NCI-H2196 treated with DMSO at 0.1 percent for 48 hours (cell line): ENCODE measurements at regions not wholly inside any gene's neighbourhood (a gene's known extent, or its start where the extent isn't known, plus 50 kb on each side); places are given as distances from the start of the nearest gene placed in this dataset.
"Not testable (repeated sequence)": the region's sequence is repeated elsewhere in the genome, so short reads cannot be mapped to it uniquely, and the experiment has no call there.

ENCODE experiments used
- DNase-seq: peaks from one replicate; lab custom pipeline; 2025; ENCODE audit not compliant: unreplicated experiment; lab: John Stamatoyannopoulos, UW

DNA sequence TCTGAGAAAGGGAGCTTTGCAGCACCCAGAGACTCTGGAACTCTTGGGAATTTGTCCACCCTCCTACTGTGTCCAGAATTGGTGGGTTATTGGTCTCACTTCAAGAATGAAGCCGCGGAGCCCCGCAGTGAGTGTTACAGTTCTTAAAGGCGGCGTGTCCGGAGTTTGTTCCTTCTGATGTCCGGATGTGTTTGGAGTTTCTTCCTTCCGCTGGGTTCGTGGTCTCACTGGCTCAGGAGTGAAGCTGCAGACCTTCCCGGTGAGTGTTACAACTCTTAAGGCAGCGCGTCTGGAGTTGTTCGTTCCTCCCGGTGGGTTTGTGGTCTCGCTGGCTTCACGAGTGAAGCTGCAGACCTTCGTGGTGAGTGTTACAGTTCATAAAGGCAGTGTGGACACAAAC lies 824.7 kb downstream of the LRRTM4 start:
- not testable (repeated sequence) for DNase-seq

DNA sequence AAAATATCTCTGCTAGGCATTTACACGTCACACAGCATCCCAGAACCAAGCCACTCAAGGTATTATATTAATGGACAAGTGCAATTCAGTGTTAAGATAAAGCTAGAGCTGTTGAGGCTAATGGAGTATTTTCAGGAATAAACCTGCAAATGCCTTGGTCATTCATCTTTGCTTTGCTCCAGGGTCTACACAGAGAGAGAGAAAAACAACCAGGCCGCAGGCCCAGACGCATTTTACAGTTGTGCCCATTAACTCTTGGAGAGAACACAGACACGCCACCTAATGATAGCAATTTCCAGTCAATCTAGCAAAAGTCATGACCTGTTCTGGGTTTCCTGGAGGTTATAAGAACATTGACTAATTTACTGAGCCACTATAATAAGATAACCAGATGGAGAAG lies 829.3 kb downstream of the LRRTM4 start:
- no peak for DNase-seq

DNA sequence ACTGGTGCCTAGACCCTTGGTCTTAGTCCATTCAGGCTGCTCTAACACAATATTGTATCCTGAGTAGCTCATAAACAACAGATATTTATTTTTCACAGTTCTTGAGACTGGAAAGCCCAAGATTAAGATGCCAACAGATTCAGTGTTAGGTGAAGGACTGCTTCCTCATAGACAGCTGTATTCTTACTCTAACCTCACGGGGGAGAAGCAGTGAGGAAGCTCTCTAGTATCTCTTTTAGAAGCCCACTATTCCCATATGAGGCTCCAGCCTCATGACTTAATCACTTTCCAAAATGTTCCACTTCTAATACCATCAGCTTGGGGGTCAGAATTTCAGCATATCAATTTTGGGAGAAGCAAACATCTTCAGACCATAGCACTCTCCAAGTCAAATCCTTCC lies 833.4 kb downstream of the LRRTM4 start:
- DNase-seq = no peak

DNA sequence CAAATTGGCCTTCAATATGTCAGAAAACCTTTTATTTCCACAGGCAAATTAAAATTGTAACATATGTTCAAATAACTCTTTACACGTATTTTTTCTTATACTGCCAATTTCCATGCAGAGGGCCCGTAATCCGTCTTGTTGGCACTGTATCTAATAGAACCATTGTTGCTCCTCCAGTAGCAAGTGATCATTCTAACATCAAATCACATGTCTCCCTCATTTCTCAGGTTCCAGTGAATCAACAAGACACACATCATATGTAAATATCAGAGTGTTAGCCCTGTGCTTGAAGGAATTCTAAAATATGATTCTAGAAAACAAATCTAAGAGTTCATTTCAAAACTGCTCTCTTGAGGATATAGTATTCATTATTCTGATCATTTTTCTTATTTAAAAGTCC lies 834.3 kb downstream of the LRRTM4 start:
- no peak for DNase-seq

DNA sequence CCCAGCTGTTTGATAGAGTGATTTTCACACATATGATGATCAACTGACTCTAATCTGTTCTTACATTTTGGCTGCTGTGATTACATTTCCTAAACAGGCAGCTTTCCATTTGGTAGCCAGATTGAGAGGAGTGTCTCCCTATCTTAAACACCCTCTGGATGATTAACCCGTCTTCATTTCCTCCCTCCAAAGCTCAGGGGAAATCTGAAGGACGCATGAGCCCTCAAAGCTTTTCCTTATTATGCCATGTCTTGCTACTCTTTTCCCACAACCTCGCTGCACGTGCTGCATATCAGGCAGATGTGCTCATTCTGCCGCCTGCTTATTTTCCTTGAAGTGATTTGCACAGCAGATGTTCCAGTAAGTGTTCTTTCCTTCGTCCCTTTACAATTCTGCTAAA lies 837.4 kb downstream of the LRRTM4 start:
- DNase-seq = no peak

DNA sequence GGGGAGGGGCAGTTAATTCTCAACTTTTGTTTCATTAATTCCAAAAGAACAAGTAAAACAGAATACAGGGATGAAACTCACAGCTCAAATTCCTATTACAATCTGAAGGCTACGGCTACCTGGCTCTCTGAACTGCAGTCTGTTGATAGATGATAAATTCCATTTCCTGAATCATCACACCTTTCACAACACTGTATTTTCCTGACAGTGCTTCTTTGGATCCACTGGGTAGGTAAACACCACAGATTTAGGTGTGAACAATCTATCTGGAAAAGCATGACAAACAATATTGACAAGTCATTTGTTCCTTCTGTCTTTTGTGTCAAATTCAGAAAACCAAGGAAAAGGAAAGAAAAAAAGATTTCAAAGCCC lies 843.2 kb downstream of the LRRTM4 start:
- no peak for DNase-seq

DNA sequence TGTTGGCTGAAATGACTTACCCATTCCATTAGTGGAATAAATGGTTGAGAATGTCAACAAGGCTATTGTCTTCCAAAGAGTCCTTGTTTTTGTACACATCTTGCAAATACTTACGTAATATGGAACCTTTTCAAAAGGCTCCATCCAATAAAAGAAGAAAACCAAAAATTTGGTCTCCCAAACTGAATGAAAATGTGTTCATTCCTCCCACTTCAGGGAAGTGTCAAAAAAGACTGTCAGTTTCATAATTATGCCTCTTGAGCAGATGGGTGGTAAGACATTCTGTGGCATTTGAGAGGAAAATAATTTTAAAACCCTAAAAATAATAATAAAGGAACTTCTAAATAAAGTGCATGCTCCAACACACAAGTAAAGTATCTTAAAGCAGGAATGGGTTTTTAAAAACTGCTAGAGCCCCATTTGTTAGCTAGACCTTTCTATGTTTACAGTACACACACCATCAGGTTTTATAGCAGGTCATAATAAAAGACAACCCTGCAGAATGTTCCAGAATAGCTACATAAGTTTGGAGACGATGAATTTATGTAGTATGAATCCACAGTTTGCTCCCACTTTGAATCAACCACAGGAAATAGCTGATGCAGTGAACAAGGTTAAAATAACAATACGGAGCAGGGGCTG lies 843.7 kb downstream of the LRRTM4 start:
- no peak for DNase-seq

DNA sequence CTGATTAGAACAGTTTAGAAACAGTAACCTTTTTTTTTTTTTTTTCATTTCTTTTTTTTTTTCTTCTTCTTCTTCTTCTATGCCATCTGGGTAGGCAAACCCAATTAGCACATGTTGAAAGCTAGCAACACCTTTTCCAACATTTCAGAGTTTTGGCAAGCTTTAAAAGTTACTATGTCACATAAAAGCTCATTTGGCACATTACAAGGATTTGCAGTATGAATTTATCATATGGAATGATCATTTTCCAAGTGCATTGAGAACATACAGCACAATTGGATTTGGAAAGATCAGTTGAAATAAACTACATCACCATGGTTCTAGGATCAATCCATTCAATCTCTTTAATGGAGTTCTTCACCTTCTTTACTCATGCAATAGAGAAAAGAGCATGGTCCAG lies 847.0 kb downstream of the LRRTM4 start:
- no peak for DNase-seq

DNA sequence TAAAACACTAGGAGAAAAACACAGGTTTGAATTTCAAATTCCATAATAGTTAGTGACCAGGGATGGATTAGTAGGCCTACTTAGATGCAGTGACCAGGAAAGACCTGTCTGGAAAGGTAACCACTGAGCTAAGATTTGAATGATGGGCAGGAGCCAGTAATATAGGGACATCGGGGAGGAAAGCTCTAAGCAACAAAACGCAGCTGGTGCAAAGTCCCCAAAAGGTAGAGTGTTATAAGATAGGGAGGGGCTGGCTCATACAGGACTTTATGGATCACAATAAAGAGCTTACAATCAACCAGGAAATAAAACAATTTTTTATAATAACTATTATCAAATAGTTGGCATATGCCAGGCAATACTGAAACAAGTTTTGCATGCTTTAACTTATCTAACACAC lies 849.4 kb downstream of the LRRTM4 start:
- DNase-seq = no peak

DNA sequence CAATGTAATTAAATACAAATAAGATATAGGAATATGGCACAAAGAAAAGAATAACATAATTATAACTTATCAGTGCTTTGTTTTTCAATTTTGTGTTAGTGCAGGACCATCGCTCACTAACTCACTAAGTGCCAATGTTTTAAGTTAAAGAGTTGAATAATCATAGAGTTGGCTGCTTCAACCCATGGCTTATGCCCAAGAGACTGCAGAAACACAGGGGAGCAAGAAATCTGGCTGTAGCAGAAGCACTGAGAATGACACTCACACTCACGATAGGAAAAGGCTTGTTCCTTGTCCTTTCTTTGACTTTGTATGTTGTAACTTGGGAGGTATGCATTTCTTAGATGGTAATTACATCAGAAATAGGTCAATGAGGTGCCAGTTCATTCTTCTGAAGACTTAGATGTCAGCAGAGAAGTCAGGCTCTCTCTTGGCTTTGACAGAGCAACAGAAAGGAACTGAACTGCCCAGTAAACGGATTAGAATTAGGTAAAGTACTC lies 852.2 kb downstream of the LRRTM4 start:
- DNase-seq = no peak

DNA sequence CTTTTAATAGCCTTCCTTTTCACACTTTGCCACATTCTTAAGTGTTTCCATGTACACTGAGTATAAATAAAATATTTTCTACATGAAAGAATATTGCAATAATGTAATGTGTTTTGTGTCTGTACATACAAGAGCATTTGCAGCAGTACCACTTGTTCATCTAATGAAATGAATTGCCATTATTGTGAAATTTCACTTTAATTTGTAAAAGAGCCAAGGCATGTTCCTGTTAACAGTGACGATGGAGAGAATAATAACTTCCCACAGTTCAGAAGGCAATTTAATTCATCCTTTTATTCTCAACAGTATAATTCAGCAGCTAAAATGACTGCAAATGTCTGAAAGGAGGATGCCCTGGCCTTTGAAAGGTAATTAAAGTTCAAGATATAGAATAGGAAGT lies 853.9 kb downstream of the LRRTM4 start:
- no peak for DNase-seq

DNA sequence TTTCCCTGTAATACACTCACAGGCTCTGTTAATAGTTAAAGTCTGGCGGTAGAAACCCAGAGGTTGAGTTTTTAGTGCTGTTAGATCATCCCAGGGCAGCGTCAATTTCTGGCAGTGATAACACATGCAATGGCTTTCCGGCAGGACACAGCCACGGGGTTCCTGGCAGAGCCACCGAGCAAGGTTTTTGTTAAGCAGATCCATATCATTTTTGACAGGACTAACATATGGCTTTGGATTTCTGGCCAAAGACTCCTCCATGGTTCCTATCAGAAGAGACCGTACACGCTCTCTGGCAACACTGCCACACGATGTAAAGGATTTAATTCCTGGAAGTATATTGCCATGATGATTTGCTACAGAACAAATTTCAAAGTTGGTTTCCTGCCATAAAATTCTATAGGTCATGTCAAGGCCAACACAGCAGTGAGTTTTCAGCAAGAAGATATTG lies 854.3 kb downstream of the LRRTM4 start:
- no peak for DNase-seq

DNA sequence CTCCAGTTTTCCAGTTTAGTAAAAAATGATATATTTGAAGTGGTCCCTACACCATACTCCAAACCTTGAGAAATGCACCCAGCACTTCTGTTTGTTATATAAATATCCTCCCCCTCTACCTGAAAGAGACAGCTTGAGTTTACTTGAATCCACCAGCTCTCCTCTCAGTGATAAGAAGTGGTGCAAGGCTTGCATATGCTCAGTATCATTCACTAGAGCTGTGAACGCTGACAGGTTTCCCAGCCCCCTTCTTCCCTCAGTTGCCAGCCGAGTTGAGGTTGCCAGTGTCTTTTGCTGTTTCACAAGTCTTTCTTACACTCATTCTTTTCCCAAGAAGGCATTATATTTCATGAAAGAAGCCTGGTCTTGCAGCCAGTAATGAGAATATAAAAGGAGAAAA lies 880.0 kb downstream of the LRRTM4 start:
- DNase-seq = no peak

DNA sequence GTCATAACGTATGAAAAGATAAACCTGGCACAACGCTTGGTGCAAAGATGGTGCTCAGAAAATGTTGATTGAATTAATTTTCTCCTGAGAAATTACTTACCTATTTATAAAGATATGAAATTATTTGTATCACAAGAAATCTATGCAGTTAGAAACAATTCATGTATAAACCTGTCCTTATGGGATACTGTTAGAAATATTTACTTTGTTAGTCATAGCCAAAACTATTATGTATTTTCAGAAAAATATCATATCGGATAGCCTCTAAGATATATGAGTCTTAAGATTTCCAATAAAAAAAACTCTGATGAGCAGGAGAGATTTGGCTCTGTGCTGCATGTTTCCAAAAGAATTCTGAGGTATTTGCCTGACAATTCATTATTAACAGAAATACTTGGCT lies 880.7 kb downstream of the LRRTM4 start:
- DNase-seq = no peak

DNA sequence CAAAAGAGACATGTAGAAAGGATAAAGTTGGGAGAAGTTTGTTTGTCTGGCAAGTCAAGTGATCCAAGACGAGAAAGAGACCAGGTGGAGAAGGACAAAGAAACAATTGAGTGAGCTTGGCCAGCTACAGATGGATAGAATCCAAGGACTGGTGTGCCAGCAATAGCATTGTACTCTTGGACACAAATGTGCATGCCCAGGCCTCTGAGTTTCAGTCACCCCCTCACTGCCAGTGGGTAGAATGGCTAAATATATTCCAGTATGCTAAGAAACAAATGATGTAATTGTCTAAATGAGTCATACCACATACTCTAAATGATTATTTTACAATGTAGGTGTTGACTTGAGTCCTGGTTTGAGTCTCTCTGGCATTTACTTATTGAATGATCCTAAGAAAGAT lies 881.3 kb downstream of the LRRTM4 start:
- no peak for DNase-seq

DNA sequence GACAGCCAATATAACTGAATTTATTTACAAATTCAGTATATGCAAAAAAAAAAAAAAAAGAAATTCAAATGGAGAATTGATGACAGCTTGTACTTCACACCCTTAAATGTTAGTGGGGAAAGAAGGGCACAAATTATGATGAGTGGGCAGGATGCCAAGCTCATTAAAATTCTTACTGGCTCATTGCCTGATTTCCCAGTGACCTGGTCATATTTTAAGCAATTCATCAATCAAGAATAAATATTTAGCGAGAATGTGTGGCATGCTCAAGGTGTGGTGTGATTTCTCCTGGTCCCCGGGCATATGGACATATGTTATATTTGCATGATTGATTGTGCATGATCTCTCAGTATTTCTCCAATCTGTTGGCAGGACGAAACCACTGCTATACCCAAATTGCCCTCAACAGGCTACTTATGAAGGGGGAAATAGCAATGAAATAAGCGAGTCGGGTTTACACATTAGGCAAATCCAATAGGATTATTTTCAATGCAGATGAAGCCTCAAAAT lies 883.0 kb downstream of the LRRTM4 start:
- DNase-seq = no peak

DNA sequence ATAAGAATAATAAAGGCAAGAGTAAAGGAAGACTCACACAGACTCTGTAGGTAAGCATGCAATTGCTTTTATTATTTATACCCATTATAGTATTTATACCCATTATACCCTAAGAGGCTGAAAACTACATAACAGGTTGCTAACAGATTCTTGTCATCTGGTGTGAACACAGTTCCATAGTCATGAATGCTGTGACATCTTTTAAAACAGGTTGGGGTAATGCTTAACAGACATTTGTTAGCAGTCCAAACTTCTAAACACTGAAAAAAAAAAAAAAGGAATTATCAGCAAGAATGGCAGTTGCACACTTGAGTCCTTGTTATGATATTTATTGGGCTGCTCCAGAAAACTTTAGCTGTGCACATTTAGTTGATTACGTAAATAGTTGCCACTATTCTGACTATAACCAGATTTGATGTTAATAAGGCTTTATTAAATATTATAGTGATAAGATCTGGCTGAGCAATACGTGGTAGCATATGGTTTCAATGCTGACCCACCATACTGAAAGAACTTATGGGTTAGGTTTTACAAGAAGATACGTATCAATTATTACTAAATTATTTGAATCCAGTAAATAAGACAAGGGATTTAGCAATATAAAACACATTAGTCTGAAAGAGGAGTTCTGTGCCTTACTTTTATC lies 888.8 kb downstream of the LRRTM4 start:
- DNase-seq = no peak

DNA sequence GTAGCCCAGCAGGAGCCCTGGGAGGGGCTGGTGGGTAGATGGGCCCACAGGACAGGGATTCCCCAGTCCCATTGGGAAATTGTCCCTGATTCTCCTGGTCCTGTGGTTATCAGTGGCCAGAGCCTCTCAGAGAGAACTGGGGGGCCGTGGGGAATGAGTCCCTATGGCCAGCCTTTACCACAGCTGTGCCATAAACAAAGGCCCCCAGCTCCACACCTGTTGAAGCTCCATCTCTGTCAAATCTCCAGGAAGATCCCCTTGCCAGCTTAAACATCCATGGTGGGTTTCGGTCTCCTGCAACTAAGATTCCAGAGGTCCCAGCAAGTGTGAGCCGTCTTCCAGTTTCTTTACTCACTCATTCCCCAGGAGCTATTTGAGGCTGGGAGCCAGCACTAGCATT lies 897.1 kb downstream of the LRRTM4 start:
- no peak for DNase-seq

DNA sequence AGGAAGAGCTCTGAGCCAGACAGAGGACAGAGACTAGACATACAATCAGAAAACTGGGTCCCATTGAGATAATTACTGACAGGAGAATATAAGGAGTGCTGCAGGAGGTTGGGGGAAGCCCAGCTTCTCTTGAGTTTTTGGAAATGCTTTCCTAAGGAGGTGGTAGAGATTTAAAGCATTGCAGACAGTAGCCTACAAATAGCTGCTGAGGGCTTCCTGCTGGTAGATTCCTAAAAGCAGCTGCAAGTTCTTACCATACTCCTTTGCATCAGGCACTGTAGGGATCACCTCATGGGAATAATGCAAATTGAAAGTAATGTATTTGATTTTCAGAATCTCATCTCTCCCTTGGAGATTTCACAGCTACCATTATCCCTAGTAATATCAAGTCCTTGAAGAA lies 902.6 kb upstream of the GCFC2 start:
- DNase-seq = no peak

DNA sequence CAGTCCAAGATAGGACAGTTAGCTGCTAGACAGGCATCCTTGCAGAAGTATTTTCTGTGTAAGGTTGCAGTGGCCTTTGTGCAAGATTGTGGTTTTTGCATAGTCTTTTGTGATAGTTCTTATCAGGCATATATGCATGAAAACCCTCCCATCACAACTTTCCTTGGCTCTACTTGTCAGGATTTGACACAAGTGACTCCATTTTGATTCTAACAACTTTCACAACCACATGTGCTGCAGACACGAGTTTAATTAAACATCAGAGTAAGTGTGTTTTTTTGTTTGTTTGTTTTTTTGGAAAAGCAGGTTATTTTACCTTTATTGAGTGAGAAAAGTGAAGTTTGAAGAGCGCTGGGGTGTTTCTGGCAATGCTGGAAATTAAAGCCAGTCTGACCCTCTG lies 902.0 kb upstream of the GCFC2 start:
- no peak for DNase-seq

DNA sequence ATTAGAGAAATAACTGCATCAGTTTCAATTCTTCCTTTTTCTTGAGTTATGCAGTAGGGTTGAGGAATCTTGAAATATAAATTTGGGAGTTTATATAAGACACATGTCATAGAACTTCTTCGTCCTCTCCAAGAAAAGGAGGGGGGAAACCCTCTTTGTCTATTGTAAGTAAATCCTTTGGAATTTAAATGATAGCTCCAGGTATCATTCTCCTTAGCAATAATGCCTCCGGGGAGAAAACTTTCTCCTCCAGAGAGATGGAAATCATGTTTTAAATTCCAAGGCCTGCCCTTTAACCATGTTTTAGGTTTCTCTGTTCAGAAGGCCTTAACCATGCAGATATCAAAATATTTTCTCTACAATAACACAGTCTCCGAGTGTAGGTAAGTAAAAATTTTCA lies 899.7 kb upstream of the GCFC2 start:
- DNase-seq = no peak

DNA sequence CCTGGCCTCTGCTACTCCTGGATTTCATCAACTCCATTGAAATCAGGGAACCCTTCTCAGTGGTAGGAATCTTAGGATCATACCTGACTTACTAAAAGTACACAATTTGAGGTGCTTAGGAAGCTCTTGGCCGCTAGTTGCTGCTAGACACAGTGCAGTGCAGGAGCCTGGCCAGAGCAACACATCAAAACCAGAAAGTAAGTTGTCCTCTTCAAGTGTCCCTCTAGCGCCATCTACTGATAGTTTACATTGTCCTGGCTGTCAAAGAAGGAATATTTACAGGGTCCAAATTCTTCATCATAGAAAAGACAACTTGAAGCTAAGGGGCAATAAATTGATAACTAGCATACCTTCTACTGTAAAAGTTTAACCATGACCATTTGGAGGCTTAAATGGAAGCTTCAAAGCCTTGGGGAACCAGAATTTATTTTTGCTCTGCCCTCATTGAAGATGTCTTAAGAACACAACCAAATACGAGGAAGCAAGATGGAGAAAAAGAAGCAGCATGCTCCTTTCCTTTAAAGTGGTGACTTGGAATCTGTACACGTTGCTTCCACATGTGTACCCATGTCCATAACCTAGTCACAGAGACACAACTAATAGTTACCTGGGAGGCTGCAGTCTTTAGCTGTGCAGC lies 889.1 kb upstream of the GCFC2 start:
- peak; percentile 10 for DNase-seq
